Spleen (tissue), 7 donors: ENCODE measurements at regions not wholly inside any gene's neighbourhood (a gene's known extent, or its start where the extent isn't known, plus 50 kb on each side); places are given as distances from the start of the nearest gene placed in this dataset.

Experiments
- CTCF ChIP-seq, 11 experiments: fragments of 200-600 bp in 7 of 11; fragments of 450-650 bp in 4 of 11; sonication (generic) in 4 of 11; IDR thresholded peaks in 8 of 11; conservative IDR thresholded peaks in 3 of 11; 1 replicate in 7 of 11; 2 replicates in 4 of 11; pipeline versions ENCODE4 v1.4.0 to v1.8.0; 2016 to 2021; ENCODE audit warnings: antibody characterized with exemption in 11 of 11, inconsistent platforms in 4 of 11, mild to moderate bottlenecking in 1 of 11
- POLR2A ChIP-seq, 3 donors: fragments of 450-650 bp; IDR thresholded peaks; one replicate each; pipeline ENCODE4 v1.5.1; 2017; ENCODE audit warnings: antibody characterized with exemption in 3 of 3, mild to moderate bottlenecking in 1 of 3
- donor health status: DM: no; HTN: no; CAD: no; lungs with moderate emphysema.
- donor health status: DM: no; HTN: no; CAD: no.
- donor health status: DM: no; HTN: no; CAD: no.

GRCh38 chr2:166634706-166635105 lies 140.7 kb upstream of the SCN7A start:
- TF ChIP-seq CTCF (IDR thresholded peaks at IDR 0.05 in 8 of 11, conservative IDR thresholded peaks at IDR 0.05 in 3 of 11) = no peak
- no peak for TF ChIP-seq POLR2A (IDR thresholded peaks at IDR 0.05)
